Ovary (tissue), 3 donors: ENCODE measurements at regions not wholly inside any gene's neighbourhood (a gene's known extent, or its start where the extent isn't known, plus 50 kb on each side); places are given as distances from the start of the nearest gene placed in this dataset.

Source experiments
- EP300 ChIP-seq: sonication (generic); formaldehyde crosslinking; IDR thresholded peaks from one replicate; pipeline ENCODE4 v1.6.1; 2017; ENCODE audit warnings: antibody characterized with exemption
- POLR2A ChIP-seq: fragments of 450-650 bp; IDR thresholded peaks from one replicate; pipeline ENCODE4 v1.6.1; 2017; ENCODE audit warnings: antibody characterized with exemption, mild to moderate bottlenecking, moderate library complexity
- TF ChIP-seq, protein P1 (sequence below), 3 donors: fragments of 450-650 bp in 2 of 3; fragments of 200-600 bp in 1 of 3; IDR thresholded peaks; one replicate each; pipeline versions ENCODE4 v1.5.1 to v1.8.0; 2016 to 2022; ENCODE audit warnings: antibody characterized with exemption in 3 of 3, mild to moderate bottlenecking in 1 of 3
- donor health status: DM: no; HTN: no; CAD: no.

DNA sequence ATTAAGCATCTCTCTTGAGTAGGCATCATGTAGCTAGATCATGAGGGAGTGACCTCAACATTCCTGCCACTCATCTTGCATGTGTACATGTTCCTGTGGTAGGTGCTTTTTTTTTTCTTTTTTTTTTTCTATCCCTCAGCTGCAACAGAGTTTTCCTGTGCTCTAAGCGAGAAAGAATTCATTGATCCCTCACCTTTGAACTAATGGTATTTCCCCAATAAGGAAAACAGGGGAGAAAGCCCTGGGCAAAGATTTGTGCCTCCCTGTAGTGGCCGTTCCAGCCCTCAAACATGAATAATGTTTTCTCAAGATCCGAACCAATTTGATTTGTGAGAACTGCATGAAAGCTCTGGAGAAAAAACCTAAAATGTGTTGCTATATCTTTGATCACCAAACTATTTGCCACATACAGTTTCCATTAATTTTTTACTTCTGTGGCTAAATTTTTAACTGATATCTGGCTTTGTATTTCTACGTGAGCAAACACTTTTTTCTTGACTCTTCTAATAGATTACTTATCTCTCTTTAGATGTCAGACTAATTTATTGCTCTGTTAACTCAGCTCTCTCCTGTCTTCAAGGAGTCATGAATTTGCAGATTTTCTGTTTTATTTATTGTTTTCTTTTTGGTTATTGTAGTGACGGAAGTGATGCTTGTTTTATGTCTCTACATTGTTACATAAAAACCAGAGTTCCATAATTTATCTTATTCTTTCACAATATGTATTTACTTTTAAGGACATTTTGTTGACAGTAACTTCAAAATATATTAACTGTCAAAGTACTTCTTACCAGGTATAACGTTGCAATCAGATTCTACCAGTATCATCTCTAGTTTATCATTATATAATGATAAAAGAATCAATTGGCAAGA, 1396.5 kb downstream of the OTOL1 start:
- TF ChIP-seq, protein P1, sequence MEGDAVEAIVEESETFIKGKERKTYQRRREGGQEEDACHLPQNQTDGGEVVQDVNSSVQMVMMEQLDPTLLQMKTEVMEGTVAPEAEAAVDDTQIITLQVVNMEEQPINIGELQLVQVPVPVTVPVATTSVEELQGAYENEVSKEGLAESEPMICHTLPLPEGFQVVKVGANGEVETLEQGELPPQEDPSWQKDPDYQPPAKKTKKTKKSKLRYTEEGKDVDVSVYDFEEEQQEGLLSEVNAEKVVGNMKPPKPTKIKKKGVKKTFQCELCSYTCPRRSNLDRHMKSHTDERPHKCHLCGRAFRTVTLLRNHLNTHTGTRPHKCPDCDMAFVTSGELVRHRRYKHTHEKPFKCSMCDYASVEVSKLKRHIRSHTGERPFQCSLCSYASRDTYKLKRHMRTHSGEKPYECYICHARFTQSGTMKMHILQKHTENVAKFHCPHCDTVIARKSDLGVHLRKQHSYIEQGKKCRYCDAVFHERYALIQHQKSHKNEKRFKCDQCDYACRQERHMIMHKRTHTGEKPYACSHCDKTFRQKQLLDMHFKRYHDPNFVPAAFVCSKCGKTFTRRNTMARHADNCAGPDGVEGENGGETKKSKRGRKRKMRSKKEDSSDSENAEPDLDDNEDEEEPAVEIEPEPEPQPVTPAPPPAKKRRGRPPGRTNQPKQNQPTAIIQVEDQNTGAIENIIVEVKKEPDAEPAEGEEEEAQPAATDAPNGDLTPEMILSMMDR (IDR thresholded peaks at IDR 0.05), result no peak
- TF ChIP-seq POLR2A (no peak), EP300 (no peak)
